BE2C (cell line): ENCODE measurements at regions not wholly inside any gene's neighbourhood (a gene's known extent, or its start where the extent isn't known, plus 50 kb on each side); places are given as distances from the start of the nearest gene placed in this dataset.

Experiments used
- DNase-seq: peaks from one replicate; pipeline ENCODE4 v3.0.0-alpha.2; 2020
- H3K27me3 ChIP-seq: fragments of 250-450 bp; sonication (Bioruptor Pico); 2 replicates; pipeline ENCODE4 v1.5.1; 2020; ENCODE audit warnings: mild to moderate bottlenecking
- H3K36me3 ChIP-seq: fragments of 250-450 bp; sonication (Bioruptor Pico); 2 replicates; pipeline ENCODE4 v1.5.1; 2020; ENCODE audit warnings: mild to moderate bottlenecking
- H3K4me1 ChIP-seq: fragments of 250-450 bp; sonication (Bioruptor Pico); 2 replicates; pipeline ENCODE4 v1.5.1; 2020
- H3K4me3 ChIP-seq: 2 replicates; pipeline ENCODE4 v1.5.1; 2011; ENCODE audit warnings: low read depth, low read length
- H3K9me3 ChIP-seq: fragments of 250-450 bp; sonication (Bioruptor Pico); 2 replicates; pipeline ENCODE4 v1.5.1; 2020
- CTCF ChIP-seq: IDR thresholded peaks from 2 replicates; pipeline ENCODE4 v1.5.1; 2012; ENCODE audit warnings: mild to moderate bottlenecking, low read depth, low read length

GRCh38 chr14:97813556-97813955 lies 1016.4 kb downstream of the VRK1 start:
- no peak overlapping the region for H3K4me3 ChIP-seq
- H3K9me3 ChIP-seq: no peaks in the 10 kb centered on the region
- H3K4me1 ChIP-seq: no peaks in the 10 kb centered on the region

GRCh38 chr14:97820781-97821180 lies 1023.6 kb downstream of the VRK1 start:
- DNase-seq: no peak
- TF ChIP-seq CTCF: no peak

More at GRCh38 chr14:97813556-97813955, 1016.4 kb downstream of the VRK1 start:
- no peak for TF ChIP-seq CTCF
- no peaks in the 10 kb centered on the region for H3K36me3 ChIP-seq
- DNase-seq: no peak
- H3K27me3 ChIP-seq: no peaks in the 10 kb centered on the region

GRCh38 chr14:97824218-97824617 lies 1027.0 kb downstream of the VRK1 start:
- no peak for DNase-seq
- no peaks in the 10 kb centered on the region; the same call in none of the 2 replicates for H3K9me3 ChIP-seq
- no peak for TF ChIP-seq CTCF

More at GRCh38 chr14:97820781-97821180, 1023.6 kb downstream of the VRK1 start:
- Histone ChIP-seq H3K4me1 (no peaks in the 10 kb centered on the region), H3K4me3 (no peak overlapping the region), H3K9me3 (no peaks in the 10 kb centered on the region; the same call in none of the 2 replicates), H3K36me3 (no peaks in the 10 kb centered on the region), H3K27me3 (no peaks in the 10 kb centered on the region)

DNA sequence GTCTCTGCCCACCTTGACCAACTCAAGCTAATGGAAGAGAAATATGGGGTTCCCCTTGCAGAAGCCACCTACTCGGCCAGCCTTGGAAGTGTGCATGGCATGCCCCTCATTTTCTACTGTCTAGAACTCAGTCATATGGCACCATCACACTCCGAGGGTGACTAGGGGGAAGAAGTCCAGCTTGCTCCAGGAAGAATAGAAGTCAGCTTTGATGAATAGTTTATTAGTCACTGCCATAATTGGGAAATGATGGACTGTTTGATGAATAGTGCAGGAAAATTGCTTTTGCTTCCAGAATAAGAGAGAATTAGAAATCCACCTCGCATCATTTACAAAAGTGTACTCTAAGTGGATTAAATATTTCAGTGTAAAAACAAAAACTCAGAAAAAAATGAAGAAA lies 1030.6 kb downstream of the VRK1 start:
- H3K4me3 ChIP-seq: no peak overlapping the region
- H3K27me3 ChIP-seq: no peaks in the 10 kb centered on the region
- no peak for TF ChIP-seq CTCF
- no peaks in the 10 kb centered on the region for H3K36me3 ChIP-seq
- DNase-seq: no peak
- no peaks in the 10 kb centered on the region for H3K4me1 ChIP-seq
- no peaks in the 10 kb centered on the region; the same call in 1 of the 2 replicates for H3K9me3 ChIP-seq

More at GRCh38 chr14:97824218-97824617, 1027.0 kb downstream of the VRK1 start:
- Histone ChIP-seq H3K36me3 (no peaks in the 10 kb centered on the region), H3K4me3 (no peak overlapping the region), H3K4me1 (no peaks in the 10 kb centered on the region), H3K27me3 (no peaks in the 10 kb centered on the region)

DNA sequence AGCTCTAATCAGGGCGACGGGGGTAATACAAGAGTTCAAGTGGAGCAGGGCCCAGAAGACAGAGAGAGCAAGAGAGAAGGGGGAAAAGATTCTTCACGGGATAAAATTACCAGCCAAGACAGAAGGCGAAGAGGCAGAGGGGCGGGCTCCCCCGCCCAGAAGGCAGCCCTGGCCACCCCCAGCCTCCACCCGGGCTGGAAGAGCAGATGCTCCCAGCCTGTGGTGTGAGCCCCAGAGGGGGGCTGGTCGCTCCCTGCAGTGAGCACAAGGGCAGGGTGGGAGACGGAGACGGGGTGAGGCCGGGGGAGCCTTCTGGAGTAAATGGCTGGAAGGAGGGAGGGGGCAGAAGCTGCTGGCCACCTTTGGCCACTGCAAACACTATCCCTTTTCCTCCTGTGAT lies 1035.6 kb downstream of the VRK1 start:
- H3K4me1 ChIP-seq: no peaks in the 10 kb centered on the region
- H3K36me3 ChIP-seq: no peaks in the 10 kb centered on the region
- no peaks in the 10 kb centered on the region for H3K27me3 ChIP-seq
- DNase-seq: no peak
- H3K9me3 ChIP-seq: no peaks in the 10 kb centered on the region
- TF ChIP-seq CTCF: no peak
- no peak overlapping the region for H3K4me3 ChIP-seq

- TF ChIP-seq CTCF: no peak
- DNase-seq: no peak
- Histone ChIP-seq H3K9me3 (no peaks in the 10 kb centered on the region), H3K4me1 (no peaks in the 10 kb centered on the region), H3K4me3 (no peak overlapping the region), H3K36me3 (no peaks in the 10 kb centered on the region), H3K27me3 (no peaks in the 10 kb centered on the region)
Measured at GRCh38 chr14:97838986-97839385, 1041.8 kb downstream of the VRK1 start.
